NB4 (cell line): ENCODE measurements at regions not wholly inside any gene's neighbourhood (a gene's known extent, or its start where the extent isn't known, plus 50 kb on each side); places are given as distances from the start of the nearest gene placed in this dataset.
"Not testable (repeated sequence)": the region's sequence is repeated elsewhere in the genome, so short reads cannot be mapped to it uniquely, and the experiment has no call there.

Experiments
- DNase-seq: peaks from one replicate; pipeline ENCODE4 v3.0.0; 2010; ENCODE audit warnings: low read depth
- H3K4me3 ChIP-seq: one replicate; pipeline ENCODE4 v1.5.1; 2011; ENCODE audit warnings: mild to moderate bottlenecking, low read depth, low read length, moderate library complexity
- CTCF ChIP-seq: IDR thresholded peaks from one replicate; pipeline ENCODE4 v1.5.1; 2012; ENCODE audit warnings: low read depth, low read length
- MAX ChIP-seq: IDR thresholded peaks from 2 replicates; pipeline ENCODE4 v1.6.1; 2011; ENCODE audit warnings: low read depth, low read length
- MYC ChIP-seq: IDR thresholded peaks from 2 replicates; pipeline ENCODE4 v1.6.1; 2011; ENCODE audit warnings: low read depth, low read length
- POLR2A ChIP-seq: IDR thresholded peaks from 2 replicates; pipeline ENCODE4 v1.6.1; 2011; ENCODE audit warnings: mild to moderate bottlenecking; ENCODE audit not compliant: insufficient read length; ENCODE audit errors: extremely low read depth

GRCh38 chr4:111068883-111069282 lies 446.0 kb upstream of the PITX2 start:
- TF ChIP-seq MAX (no peak), POLR2A (no peak), CTCF (no peak), MYC (no peak)
- H3K4me3 ChIP-seq, result no peak overlapping the region
- DNase-seq, result no peak

- no peak overlapping the region for H3K4me3 ChIP-seq
- no peak for DNase-seq
- TF ChIP-seq MYC (no peak), MAX (no peak), POLR2A (no peak), CTCF (no peak)
Observed at GRCh38 chr4:111070390-111070789, 447.5 kb upstream of the PITX2 start.

GRCh38 chr4:111074523-111075114 lies 451.7 kb upstream of the PITX2 start:
- H3K4me3 ChIP-seq, result no peak overlapping the region
- no peak for DNase-seq
- TF ChIP-seq MYC (no peak), CTCF (no peak), POLR2A (no peak), MAX (no peak)

DNA sequence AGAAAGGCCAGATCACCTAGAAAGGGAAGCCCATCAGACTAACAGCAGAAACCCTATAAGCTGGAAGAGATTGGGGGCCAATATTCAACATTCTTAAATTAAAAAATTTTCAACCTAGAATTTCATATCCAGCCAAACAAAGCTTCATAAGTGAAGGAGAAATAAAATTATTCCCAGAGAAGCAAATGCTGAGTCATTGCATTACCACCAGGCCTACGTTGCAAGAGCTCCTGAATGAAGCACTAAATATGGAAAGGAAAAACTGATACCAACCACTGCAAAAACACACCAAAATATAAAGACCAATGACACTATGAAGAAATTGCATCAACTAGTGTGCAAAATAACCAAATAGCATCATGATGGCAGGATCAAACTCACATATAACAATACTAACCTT lies 453.4 kb upstream of the PITX2 start:
- H3K4me3 ChIP-seq, DNase-seq: not testable (repeated sequence)

DNA sequence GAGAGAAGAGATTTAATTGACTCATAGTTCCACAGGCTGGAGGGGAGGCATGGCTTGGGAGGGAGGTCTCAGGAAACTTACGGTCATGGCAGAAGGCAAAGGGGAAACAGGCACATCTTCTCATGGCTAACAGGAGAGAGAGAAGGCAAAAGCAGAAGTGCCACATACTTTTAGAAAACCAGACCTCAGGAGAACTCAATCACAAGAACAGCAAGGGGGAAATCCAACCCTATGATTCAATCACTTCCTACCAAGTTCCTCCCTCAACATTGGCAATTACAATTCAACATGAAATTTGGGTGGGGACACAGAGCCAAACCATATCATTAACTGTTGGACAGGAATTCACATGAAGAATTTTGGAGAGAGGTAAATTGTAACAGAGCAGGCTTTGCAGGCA lies 485.3 kb upstream of the PITX2 start:
- TF ChIP-seq CTCF (no peak), MAX (no peak), MYC (no peak), POLR2A (no peak)
- no peak overlapping the region for H3K4me3 ChIP-seq
- peak; percentile 1 for DNase-seq

- no peak for TF ChIP-seq POLR2A
- TF ChIP-seq MAX, result no peak
- TF ChIP-seq CTCF, result no peak
- no peak for TF ChIP-seq MYC
- no peak for DNase-seq
- no peak overlapping the region for H3K4me3 ChIP-seq
Observed at GRCh38 chr4:111113591-111113990, 490.7 kb upstream of the PITX2 start.
